GM19025 (cell line): ENCODE measurements at regions not wholly inside any gene's neighbourhood (a gene's known extent, or its start where the extent isn't known, plus 50 kb on each side); places are given as distances from the start of the nearest gene placed in this dataset.

Experiments
- ATAC-seq: cut with Tn5 transposase; IDR thresholded peaks from one replicate; pipeline ENCODE4 v1.9.1; 2021; ENCODE audit warnings: mild to moderate bottlenecking, low read depth, moderate library complexity; ENCODE audit not compliant: unreplicated experiment

DNA sequence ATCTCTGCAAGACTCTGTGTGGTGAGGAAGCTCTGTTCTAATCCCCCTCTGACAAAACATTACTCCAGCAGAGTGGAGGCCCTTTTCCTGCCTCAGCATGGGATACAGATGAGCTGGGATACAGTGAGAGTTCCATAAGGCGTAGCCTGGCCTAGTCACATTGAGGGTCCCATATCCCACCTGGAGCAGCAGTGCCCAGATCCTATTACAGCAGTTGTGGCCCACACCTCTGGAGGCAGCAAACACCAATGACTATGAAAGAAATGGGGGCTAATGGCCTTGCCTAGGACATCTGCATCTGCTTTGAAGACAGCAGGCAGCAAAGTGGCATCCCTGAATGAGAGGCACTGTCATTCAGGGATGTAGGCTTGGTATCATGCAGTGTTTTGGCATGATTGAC is 534.5 kb downstream of the TDRD15 start:
- ATAC-seq = no peak

- ATAC-seq = no peak
Observed at GRCh38 chr2:21658907-21659477, 535.2 kb downstream of the TDRD15 start.

DNA sequence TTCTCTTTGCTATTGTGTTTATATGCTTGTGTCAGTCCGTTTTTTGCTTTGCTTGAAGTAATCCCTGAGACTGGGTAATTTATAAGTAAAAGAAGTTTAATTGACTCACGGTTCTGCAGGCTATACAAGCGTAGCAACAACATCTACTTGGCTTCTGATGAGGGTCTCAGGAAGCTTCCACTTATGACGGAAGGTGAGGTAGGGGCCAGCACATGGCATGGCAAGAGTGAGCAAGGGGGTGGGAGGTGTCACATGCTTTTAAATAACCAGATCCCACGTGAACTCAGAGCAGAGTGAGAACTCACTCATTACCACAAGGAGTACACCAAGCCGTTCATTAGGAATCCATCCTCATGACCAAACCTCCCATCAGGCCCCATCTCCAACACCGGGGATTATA is 540.3 kb downstream of the TDRD15 start:
- no peak for ATAC-seq

DNA sequence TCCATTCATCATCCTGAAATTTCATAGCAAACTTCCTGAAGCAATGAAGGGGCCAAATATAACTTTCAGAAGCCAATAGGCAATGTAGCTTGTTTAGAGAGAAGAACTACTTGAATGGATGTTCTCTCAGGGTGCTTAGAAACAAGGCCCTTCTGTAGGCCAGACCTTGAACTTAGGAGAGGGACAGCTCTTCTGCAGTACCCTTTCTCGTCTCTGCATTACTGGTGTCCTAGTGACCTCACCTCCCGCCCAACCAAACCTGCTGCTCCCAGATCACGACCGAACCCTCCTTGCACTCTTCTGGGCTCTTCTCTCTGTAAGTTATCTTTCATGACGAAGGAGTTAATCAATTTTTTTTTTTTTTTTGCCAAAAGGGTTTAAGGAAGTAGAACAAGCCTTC is 543.9 kb downstream of the TDRD15 start:
- ATAC-seq = no peak

- ATAC-seq = no peak
Observed at GRCh38 chr2:21668078-21668710, 544.4 kb downstream of the TDRD15 start.

- no peak for ATAC-seq
Observed at GRCh38 chr2:21676041-21676440, 552.3 kb downstream of the TDRD15 start.

DNA sequence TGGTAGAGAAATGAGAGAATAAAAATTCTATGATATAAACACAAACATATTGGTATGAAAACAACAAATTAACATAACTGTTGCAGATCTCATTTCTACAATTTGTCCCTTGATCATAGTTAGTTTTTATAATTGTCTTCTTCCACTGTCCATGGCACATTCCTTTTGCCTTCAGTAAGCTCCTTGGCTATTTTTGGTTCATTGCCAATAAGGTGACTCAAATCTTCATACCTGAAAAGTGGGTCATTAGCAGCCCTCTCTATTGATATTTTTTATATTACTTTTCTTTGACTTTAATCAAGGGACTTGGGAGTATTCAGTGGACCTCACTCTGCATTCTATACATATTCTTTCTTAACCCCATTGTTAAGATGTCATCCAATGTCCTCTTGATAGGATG is 552.9 kb downstream of the TDRD15 start:
- no peak for ATAC-seq

GRCh38 chr2:21683838-21684237 is 560.1 kb downstream of the TDRD15 start:
- no peak for ATAC-seq

DNA sequence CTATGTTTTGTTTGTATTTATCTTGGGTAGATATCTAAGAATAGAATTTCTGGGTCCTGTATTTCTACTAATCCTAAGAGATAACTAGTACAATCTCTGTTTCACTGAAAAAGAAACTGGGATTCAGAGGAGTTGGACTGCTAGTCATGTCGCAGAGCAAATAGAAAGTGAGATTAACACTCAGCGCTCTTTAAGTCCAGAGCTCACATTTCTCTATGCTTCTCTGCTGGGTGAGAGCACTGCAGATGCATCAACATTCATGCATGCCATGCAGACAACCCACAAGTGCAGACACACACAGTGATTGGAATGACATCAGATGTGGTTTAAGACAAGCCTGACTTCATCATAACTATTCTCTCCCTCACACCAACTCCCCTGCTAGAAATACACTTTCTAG is 563.8 kb downstream of the TDRD15 start:
- ATAC-seq = no peak

GRCh38 chr2:21690005-21690404 is 566.2 kb downstream of the TDRD15 start:
- ATAC-seq = no peak

DNA sequence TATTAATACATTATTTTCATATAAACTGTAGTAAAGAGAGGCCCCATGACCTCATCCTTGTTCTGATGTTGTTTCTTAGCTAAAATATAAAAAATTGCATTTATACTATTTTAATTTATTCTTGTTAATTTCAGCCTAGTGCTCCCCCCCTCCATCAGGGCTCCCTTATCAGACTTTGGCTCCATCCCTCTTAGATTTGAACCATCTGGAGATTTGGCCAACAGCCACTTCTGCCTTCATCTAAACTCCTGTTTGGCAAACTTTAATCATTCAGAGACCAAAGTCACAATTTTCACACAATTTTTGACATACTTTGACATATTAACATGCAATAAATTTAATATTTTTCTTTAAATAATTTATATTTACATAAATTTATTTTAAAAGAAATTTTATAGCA is 569.3 kb downstream of the TDRD15 start:
- no peak for ATAC-seq

DNA sequence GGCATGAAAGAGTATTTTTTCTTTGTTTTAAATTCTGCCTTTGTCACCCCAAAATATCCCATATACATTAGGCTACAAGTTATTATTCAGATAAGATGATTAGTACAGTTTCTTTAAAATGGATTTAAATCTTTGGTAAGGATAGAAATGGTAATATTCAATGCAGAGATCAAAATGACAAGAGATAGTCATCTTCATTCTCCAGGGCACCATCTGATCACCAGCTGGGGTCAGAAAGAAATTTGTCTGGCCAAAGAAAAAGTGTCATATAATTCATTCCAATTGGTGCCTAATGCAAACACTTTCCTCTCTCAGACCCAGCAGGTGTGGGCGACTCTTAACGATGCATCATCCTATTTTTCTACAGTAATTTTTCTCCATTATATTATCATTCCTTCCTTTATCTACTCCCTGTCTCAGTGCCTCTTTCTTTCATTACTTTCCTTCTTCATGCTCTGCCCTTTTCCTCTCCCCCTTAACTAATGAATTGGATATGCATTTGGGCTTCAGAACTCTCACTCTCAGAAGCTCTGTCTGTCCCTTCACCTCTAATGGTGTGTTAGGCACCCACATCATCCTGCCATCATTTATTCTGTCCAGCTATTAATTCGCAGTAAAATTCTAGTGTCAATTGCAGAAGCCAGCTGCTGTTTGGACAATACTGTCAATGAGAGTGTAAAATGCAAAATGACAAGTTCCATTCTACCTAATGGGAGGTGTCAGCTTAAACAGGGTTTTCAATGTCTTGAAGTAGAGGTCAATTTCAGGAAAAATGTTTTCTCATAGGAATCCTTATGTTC is 570.5 kb downstream of the TDRD15 start:
- no peak for ATAC-seq

- no peak for ATAC-seq
Observed at GRCh38 chr2:21696900-21697299, 573.1 kb downstream of the TDRD15 start.

DNA sequence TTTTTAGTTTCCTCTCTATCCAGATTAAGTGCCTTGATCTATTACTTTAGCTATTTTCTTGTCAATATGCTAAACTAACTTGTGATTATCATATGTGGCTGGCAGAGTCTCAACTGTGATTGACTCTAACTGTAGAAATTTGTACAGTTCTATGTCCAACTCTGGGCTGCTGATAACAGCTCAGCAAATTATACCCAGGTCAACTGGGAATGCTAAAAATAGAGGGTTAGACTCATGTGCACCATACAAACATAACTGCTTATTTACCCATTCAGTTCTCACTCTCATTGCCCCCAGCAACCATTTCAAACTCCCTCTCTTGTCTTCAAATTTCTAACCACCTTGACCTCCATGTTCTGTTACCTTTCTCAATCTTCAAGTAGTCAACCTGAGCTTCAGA is 576.9 kb downstream of the TDRD15 start:
- no peak for ATAC-seq

DNA sequence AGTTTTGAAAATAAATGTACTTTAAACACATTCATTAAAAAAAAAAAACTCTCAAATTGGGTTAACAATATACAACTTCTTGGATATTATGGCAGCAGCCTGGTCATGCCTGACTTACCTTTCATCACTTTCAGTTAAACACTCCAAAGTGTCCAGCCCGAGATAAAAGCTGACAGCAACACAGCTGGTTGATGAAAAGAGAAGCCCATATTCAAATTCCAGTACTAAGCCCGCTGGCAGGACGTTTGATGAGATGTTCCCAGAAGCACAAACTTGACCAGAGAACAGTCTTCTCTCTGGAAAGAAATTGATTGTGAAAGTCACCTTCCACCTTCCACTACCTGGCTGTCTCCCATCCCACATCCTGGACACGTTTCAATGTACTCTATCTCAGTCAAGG is 586.3 kb downstream of the TDRD15 start:
- no peak for ATAC-seq

GRCh38 chr2:21710496-21710895 is 586.7 kb downstream of the TDRD15 start:
- ATAC-seq = no peak

- no peak for ATAC-seq
Observed at GRCh38 chr2:21715887-21716286, 592.1 kb downstream of the TDRD15 start.

DNA sequence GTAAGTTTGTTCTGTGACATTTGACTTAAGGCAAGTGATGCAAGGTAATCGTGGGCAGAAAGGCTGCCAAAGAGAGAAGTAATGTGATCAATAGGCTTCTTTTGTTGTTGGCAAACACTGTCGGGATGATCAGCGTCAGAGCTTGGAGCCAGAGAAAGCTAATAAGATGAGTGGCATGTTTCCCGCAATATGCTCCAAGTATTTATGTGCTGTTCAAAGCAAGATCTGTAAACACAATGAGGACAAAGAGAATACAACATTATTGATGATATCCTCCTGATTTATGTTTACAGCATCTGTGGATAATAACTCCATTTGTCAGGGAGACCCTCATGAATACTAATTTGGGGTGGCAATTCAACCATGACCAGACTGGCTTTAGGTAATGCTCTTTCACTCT is 603.3 kb downstream of the TDRD15 start:
- no peak for ATAC-seq

- ATAC-seq = no peak
Observed at GRCh38 chr2:21728133-21728532, 604.4 kb downstream of the TDRD15 start.

DNA sequence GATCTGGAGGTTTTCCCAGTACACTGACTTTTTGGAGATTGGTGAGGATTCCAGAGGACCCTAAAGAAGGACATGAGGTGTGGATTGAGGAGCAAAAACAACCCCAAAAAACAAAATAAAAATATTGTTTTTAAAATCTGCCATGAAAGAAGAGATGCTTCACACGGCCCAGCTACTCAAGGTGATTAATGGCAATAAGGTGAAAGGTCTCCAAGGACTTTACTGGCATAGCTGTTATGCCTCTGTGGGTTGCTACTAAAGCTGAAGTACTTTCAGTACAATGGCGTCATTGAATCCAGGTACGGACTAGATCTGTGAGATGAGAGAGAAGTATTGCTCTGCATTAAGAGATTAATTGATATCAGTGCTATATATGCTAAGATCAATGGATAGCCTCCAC is 606.4 kb downstream of the TDRD15 start:
- ATAC-seq = no peak

GRCh38 chr2:21740484-21740883 is 616.7 kb downstream of the TDRD15 start:
- no peak for ATAC-seq

- no peak for ATAC-seq
Observed at GRCh38 chr2:21746499-21746898, 622.7 kb downstream of the TDRD15 start.
